NT2/D1 (cell line): ENCODE measurements at regions not wholly inside any gene's neighbourhood (a gene's known extent, or its start where the extent isn't known, plus 50 kb on each side); places are given as distances from the start of the nearest gene placed in this dataset.
"Not testable (repeated sequence)": the region's sequence is repeated elsewhere in the genome, so short reads cannot be mapped to it uniquely, and the experiment has no call there.

ENCODE experiments used
- DNase-seq: peaks from one replicate; pipeline ENCODE4 v3.0.0-alpha.2; 2011; ENCODE audit warnings: low read depth, low spot score
- H3K27me3 ChIP-seq: 2 replicates; pipeline ENCODE4 v1.6.0; 2011; ENCODE audit warnings: mild to moderate bottlenecking; ENCODE audit not compliant: insufficient read length, insufficient read depth
- H3K36me3 ChIP-seq: 2 replicates; pipeline ENCODE4 v1.6.1; 2011; ENCODE audit warnings: mild to moderate bottlenecking, low read length, mixed read lengths; ENCODE audit not compliant: insufficient read depth, insufficient read length
- H3K4me1 ChIP-seq: 2 replicates; pipeline ENCODE4 v1.5.1; 2011; ENCODE audit not compliant: insufficient read depth, insufficient read length
- H3K4me3 ChIP-seq: 2 replicates; pipeline ENCODE4 v1.5.1; 2011; ENCODE audit warnings: low read depth; ENCODE audit not compliant: insufficient read length
- H3K9ac ChIP-seq: 2 replicates; pipeline ENCODE4 v1.6.0; 2011; ENCODE audit warnings: low read depth; ENCODE audit not compliant: insufficient read length
- H3K9me3 ChIP-seq: 2 replicates; pipeline ENCODE4 v1.5.1; 2011; ENCODE audit warnings: mild to moderate bottlenecking, low read length; ENCODE audit not compliant: insufficient read depth
- SUZ12 ChIP-seq: IDR thresholded peaks from 2 replicates; pipeline ENCODE4 v1.6.1; 2011; ENCODE audit not compliant: insufficient read length, insufficient read depth; ENCODE audit errors: extremely low read depth
- YY1 ChIP-seq: IDR thresholded peaks from 2 replicates; pipeline ENCODE4 v1.6.1; 2011; ENCODE audit not compliant: insufficient read length, insufficient read depth
- ZNF274 ChIP-seq: IDR thresholded peaks from 2 replicates; pipeline ENCODE4 v1.6.1; 2011; ENCODE audit warnings: mild to moderate bottlenecking, low read depth, low read length

DNA sequence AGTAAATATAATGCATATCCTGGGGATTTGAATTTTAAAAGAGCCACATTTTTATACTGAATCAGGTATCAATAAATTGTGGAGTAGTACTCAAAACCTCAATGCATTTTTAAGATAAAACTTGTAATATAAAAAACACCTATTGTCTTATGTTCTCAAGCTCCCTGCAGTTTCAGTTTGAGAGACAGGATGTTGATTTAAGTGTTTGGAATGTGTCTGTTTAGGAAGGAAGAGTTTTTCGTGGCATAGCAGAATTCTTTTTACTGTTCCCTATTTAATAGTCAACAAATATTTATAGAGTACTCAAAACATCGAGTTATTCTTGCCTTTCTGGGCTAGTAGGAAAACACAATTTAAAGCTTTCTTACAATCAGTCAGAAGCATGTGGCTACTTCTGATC, 146.1 kb upstream of the BCHE start:
- H3K27me3 ChIP-seq: no peaks in the 10 kb centered on the region
- no peaks in the 10 kb centered on the region for H3K9me3 ChIP-seq
- no peak for TF ChIP-seq SUZ12
- TF ChIP-seq YY1: no peak
- TF ChIP-seq ZNF274: no peak
- DNase-seq: no peak
- no peaks in the 10 kb centered on the region for H3K36me3 ChIP-seq
- H3K4me1 ChIP-seq: no peaks in the 10 kb centered on the region
- H3K9ac ChIP-seq: no peak overlapping the region
- no peak overlapping the region for H3K4me3 ChIP-seq

DNA sequence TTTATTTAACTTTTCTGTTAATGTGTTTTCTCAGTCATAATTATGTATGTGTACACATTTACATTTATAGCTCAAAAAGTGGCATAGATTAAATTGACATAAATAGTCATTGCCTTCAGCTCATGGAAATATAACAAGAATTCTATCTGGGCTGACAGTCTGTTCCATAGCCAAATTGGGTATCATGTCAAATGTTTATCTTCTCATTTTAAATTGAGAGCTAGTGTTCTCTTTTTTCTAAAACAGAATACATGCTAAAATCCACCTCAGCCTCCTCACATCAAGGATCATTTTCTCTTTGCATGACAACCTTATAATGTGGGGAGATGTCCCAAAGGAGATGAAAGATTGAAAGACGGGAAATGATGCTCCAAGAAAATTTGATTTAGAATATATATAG, 144.1 kb upstream of the BCHE start:
- DNase-seq: no peak
- Histone ChIP-seq H3K36me3 (no peaks in the 10 kb centered on the region), H3K4me3 (no peak overlapping the region), H3K27me3 (no peaks in the 10 kb centered on the region), H3K9ac (no peak overlapping the region), H3K4me1 (no peaks in the 10 kb centered on the region), H3K9me3 (no peaks in the 10 kb centered on the region)
- TF ChIP-seq ZNF274 (no peak), YY1 (no peak), SUZ12 (no peak)

DNA sequence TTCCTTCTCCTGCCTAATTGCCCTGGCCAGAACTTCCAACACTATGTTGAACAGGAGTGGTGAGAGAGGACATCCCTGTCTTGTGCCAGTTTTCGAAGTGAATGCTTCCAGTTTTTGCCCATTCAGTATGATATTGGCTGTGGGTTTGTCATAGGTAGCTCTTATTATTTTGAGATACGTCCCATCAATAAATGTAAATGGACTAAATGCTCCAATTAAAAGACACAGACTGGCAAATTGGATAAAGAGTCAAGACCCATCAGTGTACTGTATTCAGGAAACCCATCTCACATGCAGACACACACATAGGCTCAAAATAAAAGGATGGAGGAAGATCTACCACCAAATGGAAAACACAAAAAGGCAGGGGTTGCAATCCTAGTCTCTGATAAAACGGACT, 123.6 kb upstream of the BCHE start:
- not testable (repeated sequence) for H3K9me3 ChIP-seq, H3K36me3 ChIP-seq, H3K4me1 ChIP-seq, H3K9ac ChIP-seq, DNase-seq, H3K4me3 ChIP-seq, H3K27me3 ChIP-seq

DNA sequence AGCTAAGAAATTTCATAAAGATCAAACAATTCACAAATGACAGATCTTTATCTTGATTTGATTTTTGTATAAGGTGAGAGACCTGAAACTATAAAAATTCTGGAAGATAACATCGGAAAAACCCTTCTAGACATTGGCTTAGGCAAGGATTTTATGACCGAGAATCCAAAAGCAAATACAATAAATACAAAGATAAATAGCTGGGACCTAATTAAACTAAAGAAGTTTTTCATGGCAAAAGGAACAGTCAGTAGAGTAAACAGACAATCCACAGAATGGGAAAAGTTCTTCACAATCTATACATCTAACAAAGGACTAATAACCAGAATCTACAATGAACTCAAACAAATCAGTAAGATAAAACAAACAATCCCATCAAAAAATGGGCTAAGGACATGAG, 116.9 kb upstream of the BCHE start:
- H3K4me1 ChIP-seq: no peaks in the 10 kb centered on the region
- H3K27me3 ChIP-seq: no peaks in the 10 kb centered on the region
- no peak for DNase-seq
- TF ChIP-seq YY1 (no peak), ZNF274 (no peak), SUZ12 (no peak)
- no peaks in the 10 kb centered on the region for H3K36me3 ChIP-seq
- no peak overlapping the region for H3K9ac ChIP-seq
- no peak overlapping the region for H3K4me3 ChIP-seq
- no peaks in the 10 kb centered on the region for H3K9me3 ChIP-seq

DNA sequence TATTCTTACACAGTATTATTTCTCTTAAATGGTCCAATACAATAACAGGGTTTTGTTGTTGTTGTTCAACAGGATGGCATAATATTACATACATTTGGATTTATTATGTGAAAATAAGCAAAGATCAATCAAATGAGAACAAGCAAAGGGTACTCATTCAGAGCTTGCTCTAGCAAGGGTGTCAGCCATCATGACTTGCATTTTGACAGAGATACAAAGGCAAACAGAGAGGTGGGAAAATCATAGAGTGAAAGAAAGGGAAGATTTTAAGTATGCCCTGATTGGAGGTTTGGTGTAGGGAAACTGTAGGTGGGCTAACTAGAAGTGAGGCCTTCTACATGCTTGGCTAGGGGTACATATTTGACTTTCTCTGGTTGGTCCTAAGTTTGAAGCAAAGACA, 109.1 kb upstream of the BCHE start:
- Histone ChIP-seq H3K4me3 (no peak overlapping the region), H3K4me1 (no peaks in the 10 kb centered on the region), H3K36me3 (no peaks in the 10 kb centered on the region), H3K9ac (no peak overlapping the region), H3K27me3 (no peaks in the 10 kb centered on the region), H3K9me3 (no peaks in the 10 kb centered on the region)
- DNase-seq: no peak
- no peak for TF ChIP-seq ZNF274
- TF ChIP-seq SUZ12: no peak
- no peak for TF ChIP-seq YY1

DNA sequence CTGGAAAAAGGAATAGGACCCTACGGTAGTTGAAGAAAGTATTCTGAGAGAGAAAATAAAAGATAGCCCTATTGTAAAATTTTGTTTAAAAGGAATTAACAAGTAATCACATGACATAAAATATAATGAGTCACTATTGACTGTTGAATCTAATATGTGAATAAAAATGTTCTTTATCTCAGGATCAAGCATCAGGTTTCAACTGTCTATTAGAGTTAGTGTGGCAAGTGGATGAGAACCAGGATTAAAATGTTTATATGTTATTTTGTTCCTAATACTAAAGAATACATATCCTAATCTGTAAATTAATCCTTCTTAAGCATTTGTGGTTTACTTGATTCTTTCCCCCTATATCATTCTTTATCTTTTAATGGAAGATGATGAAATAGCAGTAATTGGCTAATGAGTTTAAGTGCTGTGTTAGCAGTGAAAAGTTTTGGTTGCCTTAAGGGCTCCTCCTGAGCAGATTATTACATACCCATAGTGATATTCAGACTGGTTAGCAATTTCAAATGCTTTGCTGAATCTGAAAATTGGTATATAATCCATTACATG, 101.8 kb upstream of the BCHE start:
- no peak for DNase-seq
- no peaks in the 10 kb centered on the region for H3K36me3 ChIP-seq
- no peaks in the 10 kb centered on the region for H3K4me1 ChIP-seq
- H3K9ac ChIP-seq: no peak overlapping the region
- no peaks in the 10 kb centered on the region for H3K9me3 ChIP-seq
- H3K4me3 ChIP-seq: no peak overlapping the region
- no peaks in the 10 kb centered on the region for H3K27me3 ChIP-seq
- TF ChIP-seq SUZ12 (no peak), YY1 (no peak), ZNF274 (no peak)

DNA sequence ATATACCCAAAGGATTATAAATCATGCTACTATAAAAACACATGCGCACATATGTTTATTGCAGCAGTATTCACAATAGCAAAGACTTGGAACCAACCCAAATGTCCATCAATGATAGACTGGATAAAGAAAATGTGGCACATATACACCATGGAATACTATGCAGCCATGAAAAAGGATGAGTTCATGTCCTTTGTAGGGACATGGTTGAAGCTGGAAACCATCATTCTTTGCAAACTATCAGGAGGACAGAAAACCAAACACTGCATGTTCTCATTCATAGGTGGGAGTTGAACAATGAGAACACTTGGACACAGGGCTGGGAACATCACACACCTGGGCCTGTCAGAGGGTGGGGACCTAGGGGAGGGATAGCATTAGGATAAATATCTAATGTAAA, 98.9 kb upstream of the BCHE start:
- DNase-seq, H3K36me3 ChIP-seq, H3K9me3 ChIP-seq, H3K9ac ChIP-seq, H3K4me1 ChIP-seq, H3K27me3 ChIP-seq, H3K4me3 ChIP-seq: not testable (repeated sequence)

DNA sequence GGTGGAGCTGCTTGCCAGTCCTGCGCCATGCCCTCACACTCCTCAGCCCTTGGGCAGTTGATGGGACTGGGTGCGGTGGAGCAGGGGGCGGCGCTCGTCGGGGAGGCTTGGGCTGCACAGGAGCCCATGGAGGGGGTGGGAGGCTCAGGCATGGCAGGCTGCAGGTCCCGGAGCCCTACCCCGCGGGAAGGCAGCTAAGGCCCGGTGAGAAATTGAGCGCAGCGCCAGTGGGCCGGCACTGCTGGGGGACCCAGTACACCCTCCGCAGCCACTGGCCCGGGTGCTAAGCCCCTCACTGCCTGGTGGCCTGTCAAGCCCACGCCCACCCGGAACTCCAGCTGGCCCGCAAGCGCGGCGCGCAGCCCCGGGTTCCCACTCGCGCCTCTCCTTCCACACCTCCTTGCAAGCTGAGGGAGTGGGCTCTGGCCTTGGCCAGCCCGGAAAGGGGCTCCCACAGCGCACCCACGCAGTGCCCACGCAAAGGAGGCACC, 87.1 kb upstream of the BCHE start:
- not testable (repeated sequence) for DNase-seq, H3K9ac ChIP-seq, H3K9me3 ChIP-seq, H3K4me1 ChIP-seq, H3K4me3 ChIP-seq, H3K36me3 ChIP-seq, H3K27me3 ChIP-seq
